Nephron progenitor cell (in vitro differentiated cells): ENCODE measurements at regions not wholly inside any gene's neighbourhood (a gene's known extent, or its start where the extent isn't known, plus 50 kb on each side); places are given as distances from the start of the nearest gene placed in this dataset.
A peak's percentile ranks its signal among the peaks of the same experiment; 100 is the strongest.

Source experiments
- DNase-seq: peaks from one replicate; pipeline ENCODE4 v3.0.0; 2021
- H3K27ac Mint-ChIP-seq: 2 replicates; pipeline ENCODE4 v1.8.0; 2021; ENCODE audit warnings: mild to moderate bottlenecking, moderate library complexity, mixed read lengths
- H3K27me3 Mint-ChIP-seq: 2 replicates; pipeline ENCODE4 v1.8.0; 2021; ENCODE audit warnings: mild to moderate bottlenecking, low read depth, mixed read lengths; ENCODE audit not compliant: poor library complexity
- H3K36me3 Mint-ChIP-seq: 2 replicates; pipeline ENCODE4 v1.8.0; 2021; ENCODE audit warnings: low read depth, mixed read lengths
- H3K4me1 Mint-ChIP-seq: 2 replicates; pipeline ENCODE4 v1.8.0; 2021; ENCODE audit warnings: mixed read lengths
- H3K4me3 Mint-ChIP-seq: 2 replicates; pipeline ENCODE4 v1.8.0; 2021; ENCODE audit warnings: mild to moderate bottlenecking, moderate library complexity, mixed read lengths
- H3K9me3 Mint-ChIP-seq: 2 replicates; pipeline ENCODE4 v1.8.0; 2021; ENCODE audit warnings: mild to moderate bottlenecking, moderate library complexity, mixed read lengths
- CTCF ChIP-seq: fragments of 200-600 bp; sonication (generic); IDR thresholded peaks from 2 replicates; pipeline ENCODE4 v1.5.0; 2021; ENCODE audit warnings: antibody characterized with exemption

- Mint-ChIP-seq H3K9me3 (peaks cover 24% of the 10 kb centered on the region), H3K4me3 (no peak overlapping the region), H3K27me3 (no peaks in the 10 kb centered on the region), H3K4me1 (no peaks in the 10 kb centered on the region), H3K27ac (no peak overlapping the region), H3K36me3 (no peaks in the 10 kb centered on the region)
- no peak for TF ChIP-seq CTCF
- DNase-seq: no peak
These were observed 374.7 kb upstream of the GRIN3A start for GRCh38 chr9:102113191-102113590.

- Mint-ChIP-seq H3K9me3 (peaks cover 7% of the 10 kb centered on the region), H3K27me3 (no peaks in the 10 kb centered on the region), H3K27ac (no peak overlapping the region), H3K4me1 (no peaks in the 10 kb centered on the region), H3K4me3 (no peak overlapping the region), H3K36me3 (no peaks in the 10 kb centered on the region)
- no peak for TF ChIP-seq CTCF
- DNase-seq: no peak
These were observed 368.0 kb upstream of the GRIN3A start for GRCh38 chr9:102106439-102106838.

- H3K4me3 Mint-ChIP-seq: no peak overlapping the region
- H3K9me3 Mint-ChIP-seq: no peaks in the 10 kb centered on the region
- H3K4me1 Mint-ChIP-seq: no peaks in the 10 kb centered on the region
- no peaks in the 10 kb centered on the region for H3K27me3 Mint-ChIP-seq
- no peak for DNase-seq
- no peaks in the 10 kb centered on the region for H3K36me3 Mint-ChIP-seq
- H3K27ac Mint-ChIP-seq: no peak overlapping the region
- TF ChIP-seq CTCF: no peak
These were observed 363.3 kb upstream of the GRIN3A start for GRCh38 chr9:102101723-102102122.

GRCh38 chr9:102087141-102087540 is 348.7 kb upstream of the GRIN3A start:
- no peak for DNase-seq
- no peaks in the 10 kb centered on the region for H3K9me3 Mint-ChIP-seq
- H3K4me1 Mint-ChIP-seq: no peaks in the 10 kb centered on the region
- no peaks in the 10 kb centered on the region for H3K36me3 Mint-ChIP-seq
- H3K27me3 Mint-ChIP-seq: no peaks in the 10 kb centered on the region
- no peak overlapping the region for H3K4me3 Mint-ChIP-seq
- TF ChIP-seq CTCF: no peak
- no peak overlapping the region for H3K27ac Mint-ChIP-seq

GRCh38 chr9:102085548-102085947 is 347.1 kb upstream of the GRIN3A start:
- Mint-ChIP-seq H3K27ac (no peak overlapping the region), H3K4me3 (no peak overlapping the region), H3K36me3 (no peaks in the 10 kb centered on the region), H3K9me3 (no peaks in the 10 kb centered on the region), H3K27me3 (no peaks in the 10 kb centered on the region), H3K4me1 (no peaks in the 10 kb centered on the region)
- TF ChIP-seq CTCF: no peak
- no peak for DNase-seq

- no peaks in the 10 kb centered on the region for H3K27me3 Mint-ChIP-seq
- H3K36me3 Mint-ChIP-seq: no peaks in the 10 kb centered on the region
- peaks cover 8% of the 10 kb centered on the region for H3K9me3 Mint-ChIP-seq
- H3K4me1 Mint-ChIP-seq: peaks cover 14% of the 10 kb centered on the region
- TF ChIP-seq CTCF: no peak
- H3K4me3 Mint-ChIP-seq: no peak overlapping the region
- peak overlapping the region; percentile 60 for H3K27ac Mint-ChIP-seq
- DNase-seq: no peak
These were observed 333.8 kb upstream of the GRIN3A start for GRCh38 chr9:102072059-102072764.
